Germinal center (tissue), 1 donor: ENCODE measurements at regions not wholly inside any gene's neighbourhood (a gene's known extent, or its start where the extent isn't known, plus 50 kb on each side); places are given as distances from the start of the nearest gene placed in this dataset.
"Not testable (repeated sequence)": the region's sequence is repeated elsewhere in the genome, so short reads cannot be mapped to it uniquely, and the experiment has no call there.

Experiments
- DNase-seq: peaks from one replicate; pipeline ENCODE4 v3.0.0; 2012; ENCODE audit warnings: mixed read lengths, low spot score

- DNase-seq: no peak
Observed at GRCh38 chr6:8361259-8361658, 74.1 kb downstream of the SLC35B3 start.

- DNase-seq: no peak
Observed at GRCh38 chr6:8352966-8353340, 82.4 kb downstream of the SLC35B3 start.

- no peak for DNase-seq
Observed at GRCh38 chr6:8352335-8352965, 82.9 kb downstream of the SLC35B3 start.

- DNase-seq: no peak
Observed at GRCh38 chr6:8343600-8343999, 91.7 kb downstream of the SLC35B3 start.

GRCh38 chr6:8342241-8342819 lies 93.0 kb downstream of the SLC35B3 start:
- no peak for DNase-seq

- no peak for DNase-seq
Observed at GRCh38 chr6:8337147-8337546, 98.2 kb downstream of the SLC35B3 start.

GRCh38 chr6:8336406-8337057 lies 98.8 kb downstream of the SLC35B3 start:
- no peak for DNase-seq

GRCh38 chr6:8335896-8336295 lies 99.4 kb downstream of the SLC35B3 start:
- DNase-seq: no peak

GRCh38 chr6:8335381-8335780 lies 100.0 kb downstream of the SLC35B3 start:
- DNase-seq: no peak

- DNase-seq: no peak
Observed at GRCh38 chr6:8334113-8334512, 101.2 kb downstream of the SLC35B3 start.

- no peak for DNase-seq
Observed at GRCh38 chr6:8329562-8329961, 105.8 kb downstream of the SLC35B3 start.

GRCh38 chr6:8325743-8326142 lies 109.6 kb downstream of the SLC35B3 start:
- DNase-seq: no peak

- DNase-seq: no peak
Observed at GRCh38 chr6:8322659-8323058, 112.7 kb downstream of the SLC35B3 start.

- no peak for DNase-seq
Observed at GRCh38 chr6:8321671-8322404, 113.5 kb downstream of the SLC35B3 start.

GRCh38 chr6:8315154-8315553 lies 120.2 kb downstream of the SLC35B3 start:
- no peak for DNase-seq

- DNase-seq: no peak
Observed at GRCh38 chr6:8301502-8301901, 133.8 kb downstream of the SLC35B3 start.

GRCh38 chr6:8299034-8299433 lies 136.3 kb downstream of the SLC35B3 start:
- DNase-seq: no peak

- not testable (repeated sequence) for DNase-seq
Observed at GRCh38 chr6:8282946-8283345, 152.4 kb downstream of the SLC35B3 start.

GRCh38 chr6:8282380-8282779 lies 153.0 kb downstream of the SLC35B3 start:
- no peak for DNase-seq

GRCh38 chr6:8279041-8279805 lies 156.1 kb downstream of the SLC35B3 start:
- DNase-seq: no peak

- no peak for DNase-seq
Observed at GRCh38 chr6:8278562-8278961, 156.8 kb downstream of the SLC35B3 start.

GRCh38 chr6:8277769-8278168 lies 157.6 kb downstream of the SLC35B3 start:
- no peak for DNase-seq
